ENCODE measurements at regions not wholly inside any gene's neighbourhood (a gene's known extent, or its start where the extent isn't known, plus 50 kb on each side); places are given as distances from the start of the nearest gene placed in this dataset.

DNA sequence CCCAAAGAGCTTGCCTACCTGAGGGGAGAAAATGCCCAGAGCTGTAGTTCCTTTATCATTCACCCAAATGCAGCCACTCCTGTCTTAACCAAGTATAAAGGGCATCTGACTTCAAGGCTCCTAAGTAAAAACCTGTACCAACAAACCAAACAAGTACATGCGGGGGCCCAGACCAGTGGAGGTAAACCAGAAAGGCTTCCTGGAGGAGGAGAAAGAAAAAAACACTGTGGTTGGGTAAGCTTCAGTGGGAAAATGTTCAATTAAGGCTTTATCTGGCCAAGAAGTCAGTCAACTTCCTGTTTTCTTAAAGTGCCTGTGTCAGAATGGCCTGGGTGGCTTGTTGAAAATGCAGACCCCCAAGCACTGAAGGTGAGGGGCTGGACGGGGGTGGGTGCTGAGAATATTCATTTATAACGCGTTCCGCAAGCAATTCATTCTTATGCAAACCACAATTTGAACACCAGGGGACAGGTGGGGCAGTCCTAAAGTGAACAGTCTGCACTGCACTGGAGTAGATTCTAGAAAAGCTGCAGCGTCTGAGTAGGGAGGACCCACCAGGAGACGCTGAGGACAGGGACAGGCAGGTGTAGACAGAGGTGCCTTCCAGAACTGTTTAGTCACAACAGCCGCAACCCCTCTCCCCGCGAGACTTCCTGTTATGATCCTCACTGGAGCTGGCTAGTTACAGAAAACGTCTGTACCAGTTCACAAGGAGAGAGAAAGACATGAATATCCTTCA lies 467.1 kb downstream of the SOX9 start (continued):
- TF ChIP-seq ZNF331 (CRISPR knock-in tag; IDR thresholded peaks at IDR 0.05; ENCODE audit: low read depth) (no peak), CREB1 (CRISPR knock-in tag; IDR thresholded peaks at IDR 0.05; ENCODE audit: low read depth) (no peak), POLR2AphosphoS5 (IDR thresholded peaks at IDR 0.05; ENCODE audit: low read depth) (no peak), EZH2phosphoT487 (IDR thresholded peaks at IDR 0.05; ENCODE audit: unreplicated experiment) (no peak), REST (IDR thresholded peaks at IDR 0.05; ENCODE audit: unreplicated experiment) (no peak), ZNF114 (CRISPR knock-in tag; IDR thresholded peaks at IDR 0.05) (no peak), EZH2 (IDR thresholded peaks at IDR 0.05; ENCODE audit: low read depth, unreplicated experiment) (no peak), CTCF (conservative IDR thresholded peaks at IDR 0.05; ENCODE audit: low read depth in 2 of 2) (no peak)
- TF ChIP-seq, protein P1, sequence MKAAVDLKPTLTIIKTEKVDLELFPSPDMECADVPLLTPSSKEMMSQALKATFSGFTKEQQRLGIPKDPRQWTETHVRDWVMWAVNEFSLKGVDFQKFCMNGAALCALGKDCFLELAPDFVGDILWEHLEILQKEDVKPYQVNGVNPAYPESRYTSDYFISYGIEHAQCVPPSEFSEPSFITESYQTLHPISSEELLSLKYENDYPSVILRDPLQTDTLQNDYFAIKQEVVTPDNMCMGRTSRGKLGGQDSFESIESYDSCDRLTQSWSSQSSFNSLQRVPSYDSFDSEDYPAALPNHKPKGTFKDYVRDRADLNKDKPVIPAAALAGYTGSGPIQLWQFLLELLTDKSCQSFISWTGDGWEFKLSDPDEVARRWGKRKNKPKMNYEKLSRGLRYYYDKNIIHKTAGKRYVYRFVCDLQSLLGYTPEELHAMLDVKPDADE (IDR thresholded peaks at IDR 0.05) = no peak

GRCh38 chr17:72588561-72588960 lies 467.7 kb downstream of the SOX9 start:
- H3K27ac Mint-ChIP-seq = no peak overlapping the region
- H3K27me3 ChIP-seq (ENCODE audit: insufficient read depth) = peaks cover 44% of the 10 kb centered on the region
- H3K4me1 Mint-ChIP-seq = peaks cover 37% of the 10 kb centered on the region
- H3K4me1 ChIP-seq (ENCODE audit: insufficient read depth) = peaks cover 16% of the 10 kb centered on the region
- no peaks in the 10 kb centered on the region for H3K36me3 ChIP-seq (ENCODE audit: insufficient read depth)
- no peaks in the 10 kb centered on the region for H3K9me3 Mint-ChIP-seq
- no peak overlapping the region for H3K27ac ChIP-seq (ENCODE audit: low read depth)
- H4K20me1 ChIP-seq (replicated peaks; ENCODE audit: insufficient read depth) = no peaks in the 10 kb centered on the region
- no peak overlapping the region for H3K4me3 ChIP-seq
- H3F3A ChIP-seq (replicated peaks; ENCODE audit: low read depth) = no peaks in the 10 kb centered on the region
- H3K4me3 Mint-ChIP-seq = no peak overlapping the region
- 0 out of 2 replicates have a peak, but pooled peaks cover 3% of the 10 kb centered on the region for H3K79me2 ChIP-seq (replicated peaks; ENCODE audit: insufficient read depth)
- H3K36me3 Mint-ChIP-seq (ENCODE audit: low read depth) = no peaks in the 10 kb centered on the region; the same call in 2 of the 3 replicates
- TF ChIP-seq CREB1 (CRISPR knock-in tag; IDR thresholded peaks at IDR 0.05; ENCODE audit: low read depth) = no peak
- DNase-seq (ENCODE audit: low spot score) = no peak
- no peak for ATAC-seq
- H2AFZ ChIP-seq = no peak overlapping the region; the same call in 1 of the 2 replicates
- peaks cover 27% of the 10 kb centered on the region for H3K27me3 Mint-ChIP-seq (ENCODE audit: insufficient read depth, low read depth, poor library complexity)
- H3K9me2 ChIP-seq (ENCODE audit: insufficient read depth) = no peaks in the 10 kb centered on the region
- peak overlapping the region; percentile 60; the same call in 1 of the 2 replicates for H3K4me2 ChIP-seq

Data from GM23338 (cell line).